Gastrocnemius medialis (tissue), 4 donors: ENCODE measurements at regions not wholly inside any gene's neighbourhood (a gene's known extent, or its start where the extent isn't known, plus 50 kb on each side); places are given as distances from the start of the nearest gene placed in this dataset.

ENCODE experiments used
- ATAC-seq, 2 donors: fragments of 150-250 bp; one replicate each; pipeline ENCODE4 v1.9.1; 2016
- DNase-seq, 2 donors: peaks; one replicate each; pipeline ENCODE4 v3.0.0-alpha.2; 2019
- H3K27ac ChIP-seq, 4 donors: fragments of 200-600 bp; sonication (generic); 1 replicate in 1 of 4; 2 replicates in 3 of 4; pipeline ENCODE4 v1.5.1; 2016 to 2018; ENCODE audit warnings: mild to moderate bottlenecking in 2 of 4, moderate library complexity in 1 of 4
- H3K27me3 ChIP-seq, 3 donors: fragments of 200-600 bp; sonication (generic) in 2 of 3; 1 replicate in 1 of 3; 2 replicates in 2 of 3; pipeline versions ENCODE4 v1.5.1 to v1.6.0; 2016 to 2019; ENCODE audit warnings: mild to moderate bottlenecking in 1 of 3, moderate library complexity in 1 of 3
- H3K36me3 ChIP-seq, 2 donors: fragments of 200-600 bp; sonication (generic) in 1 of 2; one replicate each; pipeline ENCODE4 v1.5.1; 2017 to 2018
- H3K4me1 ChIP-seq, 2 donors: fragments of 200-600 bp; sonication (generic) in 1 of 2; one replicate each; pipeline ENCODE4 v1.5.1; 2016 to 2017; ENCODE audit warnings: mild to moderate bottlenecking in 2 of 2
- H3K4me3 ChIP-seq, 4 donors: fragments of 200-600 bp; sonication (generic) in 3 of 4; 1 replicate in 1 of 4; 2 replicates in 3 of 4; pipeline ENCODE4 v1.5.1; 2016 to 2019; ENCODE audit warnings: mild to moderate bottlenecking in 2 of 4
- H3K9me3 ChIP-seq, 3 donors: fragments of 200-600 bp; sonication (generic) in 2 of 3; 1 replicate in 1 of 3; 2 replicates in 2 of 3; pipeline ENCODE4 v1.5.1; 2016 to 2019
- POLR2A ChIP-seq, 2 donors: fragments of 450-650 bp; IDR thresholded peaks; one replicate each; pipeline ENCODE4 v1.6.1; 2017; ENCODE audit warnings: antibody characterized with exemption in 2 of 2, mild to moderate bottlenecking in 2 of 2, moderate library complexity in 2 of 2
- in situ Hi-C, 4 donors: fragments of 200-750 bp; cut with MboI; loops; one replicate each; pipeline versions ENCODE4 v1.15.0 to v1.8.0; 2017; ENCODE audit warnings: low sequenced_read_pairs in 4 of 4
- intact Hi-C: fragments of 100-400 bp; cut with DNase I; formaldehyde crosslinking; loops from one replicate; pipeline ENCODE4 v1.15.1; 2023; ENCODE audit warnings: low total_unique reads
- TF ChIP-seq, protein P1 (sequence below), 5 experiments: fragments of 450-650 bp in 3 of 5; fragments of 200-600 bp in 2 of 5; sonication (generic) in 2 of 5; IDR thresholded peaks in 4 of 5; conservative IDR thresholded peaks in 1 of 5; 1 replicate in 4 of 5; 2 replicates in 1 of 5; pipeline ENCODE4 v1.5.1; 2016 to 2019; ENCODE audit warnings: antibody characterized with exemption in 5 of 5, mild to moderate bottlenecking in 3 of 5, moderate library complexity in 3 of 5

DNA sequence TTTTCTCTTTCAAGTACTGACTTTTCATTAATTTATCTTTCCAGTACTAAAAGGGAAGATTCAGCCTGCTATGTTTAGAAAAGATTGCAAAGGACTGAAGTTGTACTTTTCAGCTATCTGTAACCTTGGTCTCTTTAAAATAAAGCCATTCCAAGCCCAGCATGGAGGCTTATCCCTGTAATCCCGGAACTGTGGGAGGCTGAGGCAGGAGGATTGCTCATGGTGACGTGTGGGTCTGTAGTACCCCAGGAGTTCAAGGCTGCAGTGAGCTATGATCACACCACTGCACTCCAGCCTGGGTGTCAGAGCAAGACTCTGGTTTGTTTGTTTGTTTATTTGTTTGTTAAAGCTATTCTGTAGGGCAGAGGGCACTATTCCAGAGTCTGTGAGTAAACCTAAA is 50.6 kb upstream of the TMEM170B start:
- no peaks in the 10 kb centered on the region for H3K27me3 ChIP-seq
- in situ Hi-C loops: no loop called here

GRCh38 chr6:11486486-11486885 is 51.1 kb upstream of the TMEM170B start:
- Histone ChIP-seq H3K27ac (no peak overlapping the region), H3K36me3 (no peaks in the 10 kb centered on the region), H3K9me3 (no peaks in the 10 kb centered on the region), H3K4me3 (no peak overlapping the region), H3K27me3 (no peaks in the 10 kb centered on the region), H3K4me1 (no peaks in the 10 kb centered on the region)
- in situ Hi-C loops: no loop called here
- intact Hi-C loops: no loop called here
- no peak for TF ChIP-seq POLR2A (IDR thresholded peaks at IDR 0.05)
- ATAC-seq (no peak), DNase-seq (no peak)

More for the DNA sequence above, 50.6 kb upstream of the TMEM170B start:
- TF ChIP-seq, protein P1, sequence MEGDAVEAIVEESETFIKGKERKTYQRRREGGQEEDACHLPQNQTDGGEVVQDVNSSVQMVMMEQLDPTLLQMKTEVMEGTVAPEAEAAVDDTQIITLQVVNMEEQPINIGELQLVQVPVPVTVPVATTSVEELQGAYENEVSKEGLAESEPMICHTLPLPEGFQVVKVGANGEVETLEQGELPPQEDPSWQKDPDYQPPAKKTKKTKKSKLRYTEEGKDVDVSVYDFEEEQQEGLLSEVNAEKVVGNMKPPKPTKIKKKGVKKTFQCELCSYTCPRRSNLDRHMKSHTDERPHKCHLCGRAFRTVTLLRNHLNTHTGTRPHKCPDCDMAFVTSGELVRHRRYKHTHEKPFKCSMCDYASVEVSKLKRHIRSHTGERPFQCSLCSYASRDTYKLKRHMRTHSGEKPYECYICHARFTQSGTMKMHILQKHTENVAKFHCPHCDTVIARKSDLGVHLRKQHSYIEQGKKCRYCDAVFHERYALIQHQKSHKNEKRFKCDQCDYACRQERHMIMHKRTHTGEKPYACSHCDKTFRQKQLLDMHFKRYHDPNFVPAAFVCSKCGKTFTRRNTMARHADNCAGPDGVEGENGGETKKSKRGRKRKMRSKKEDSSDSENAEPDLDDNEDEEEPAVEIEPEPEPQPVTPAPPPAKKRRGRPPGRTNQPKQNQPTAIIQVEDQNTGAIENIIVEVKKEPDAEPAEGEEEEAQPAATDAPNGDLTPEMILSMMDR (IDR thresholded peaks at IDR 0.05 in 4 of 5, conservative IDR thresholded peaks at IDR 0.05 in 1 of 5): no peak
- no peak for TF ChIP-seq POLR2A (IDR thresholded peaks at IDR 0.05)
- no peaks in the 10 kb centered on the region for H3K9me3 ChIP-seq
- H3K4me3 ChIP-seq: no peak overlapping the region
- DNase-seq (no peak), ATAC-seq (no peak)
- no peaks in the 10 kb centered on the region for H3K4me1 ChIP-seq
- H3K27ac ChIP-seq: no peak overlapping the region
- no peaks in the 10 kb centered on the region for H3K36me3 ChIP-seq
- intact Hi-C loops: no loop called here

DNA sequence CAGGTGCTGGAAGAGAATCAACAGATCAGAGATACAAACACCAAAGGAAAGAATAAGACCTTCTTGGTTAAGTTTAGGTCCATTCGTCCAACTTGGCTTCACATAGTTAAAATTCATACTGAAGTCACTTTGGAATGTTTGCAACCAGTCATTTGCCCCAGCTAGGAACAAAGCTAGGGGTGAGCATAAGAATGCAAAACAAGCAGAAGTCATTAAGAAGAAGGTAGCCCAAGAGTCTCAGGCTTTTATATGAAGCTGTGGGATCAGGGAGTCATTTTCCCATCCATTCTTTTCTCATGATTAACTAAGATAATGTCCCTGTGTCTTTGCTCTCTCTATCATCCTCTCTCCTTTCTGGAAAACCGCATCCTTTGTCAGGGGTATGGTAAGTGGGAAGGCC is 51.5 kb upstream of the TMEM170B start:
- Histone ChIP-seq H3K27me3 (no peaks in the 10 kb centered on the region), H3K4me1 (no peaks in the 10 kb centered on the region), H3K36me3 (no peaks in the 10 kb centered on the region), H3K9me3 (no peaks in the 10 kb centered on the region), H3K4me3 (no peak overlapping the region), H3K27ac (no peak overlapping the region)
- no peak for ATAC-seq
- no peak for TF ChIP-seq POLR2A (IDR thresholded peaks at IDR 0.05)
- TF ChIP-seq, protein P1 (IDR thresholded peaks at IDR 0.05 in 4 of 5, conservative IDR thresholded peaks at IDR 0.05 in 1 of 5): no peak
- DNase-seq: no peak
- intact Hi-C loops (no loop called here), in situ Hi-C loops (no loop called here)

- Histone ChIP-seq H3K36me3 (no peaks in the 10 kb centered on the region), H3K9me3 (no peaks in the 10 kb centered on the region), H3K4me1 (no peaks in the 10 kb centered on the region), H3K4me3 (no peak overlapping the region), H3K27ac (no peak overlapping the region), H3K27me3 (no peaks in the 10 kb centered on the region)
- ATAC-seq: no peak
- no peak for DNase-seq
- in situ Hi-C loops (no loop called here), intact Hi-C loops (no loop called here)
- TF ChIP-seq POLR2A (IDR thresholded peaks at IDR 0.05): no peak
- TF ChIP-seq, protein P1 (IDR thresholded peaks at IDR 0.05 in 4 of 5, conservative IDR thresholded peaks at IDR 0.05 in 1 of 5): no peak
Measured at GRCh38 chr6:11485271-11485670, 52.3 kb upstream of the TMEM170B start.

DNA sequence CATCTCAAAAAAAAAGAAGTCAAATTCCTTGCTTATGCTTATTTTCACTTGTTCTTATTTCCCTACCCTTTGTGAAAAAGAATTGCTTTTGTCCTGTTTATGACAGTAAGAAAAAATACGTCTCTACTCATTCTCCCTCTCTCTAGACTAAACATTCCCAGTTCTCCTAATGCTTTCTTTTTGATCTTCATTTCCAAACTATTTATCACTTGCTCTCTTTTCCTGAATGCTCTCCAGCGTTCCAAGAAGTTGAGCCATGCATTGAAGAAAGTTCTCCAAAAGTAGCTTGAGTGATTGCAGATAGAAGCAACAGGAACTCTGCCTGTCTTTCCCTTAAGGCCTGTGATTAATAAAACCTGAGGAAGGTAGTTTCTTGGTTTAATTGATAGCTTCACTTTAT is 53.1 kb upstream of the TMEM170B start:
- intact Hi-C loops (no loop called here), in situ Hi-C loops (no loop called here)
- ATAC-seq (no peak), DNase-seq (no peak)
- no peak overlapping the region for H3K4me3 ChIP-seq
- no peaks in the 10 kb centered on the region for H3K4me1 ChIP-seq
- no peaks in the 10 kb centered on the region for H3K9me3 ChIP-seq
- no peaks in the 10 kb centered on the region for H3K27me3 ChIP-seq
- H3K36me3 ChIP-seq: no peaks in the 10 kb centered on the region
- no peak for TF ChIP-seq POLR2A (IDR thresholded peaks at IDR 0.05)
- TF ChIP-seq, protein P1 (IDR thresholded peaks at IDR 0.05 in 4 of 5, conservative IDR thresholded peaks at IDR 0.05 in 1 of 5): no peak
- H3K27ac ChIP-seq: no peak overlapping the region
